ENCODE measurements at regions not wholly inside any gene's neighbourhood (a gene's known extent, or its start where the extent isn't known, plus 50 kb on each side); places are given as distances from the start of the nearest gene placed in this dataset.

GRCh38 chr5:93886917-93887361 is 145.5 kb upstream of the POU5F2 start:
- peak; percentile 68 for DNase-seq (ENCODE audit: low read depth)

GRCh38 chr5:93886098-93886806 is 144.9 kb upstream of the POU5F2 start:
- DNase-seq (ENCODE audit: low read depth): peak; percentile 8

- DNase-seq (ENCODE audit: low read depth): no peak
Observed at GRCh38 chr5:93884254-93884653, 142.9 kb upstream of the POU5F2 start.

GRCh38 chr5:93883459-93883858 is 142.1 kb upstream of the POU5F2 start:
- DNase-seq (ENCODE audit: low read depth): peak; percentile 37

GRCh38 chr5:93875693-93876092 is 134.3 kb upstream of the POU5F2 start:
- DNase-seq (ENCODE audit: low read depth): no peak

GRCh38 chr5:93874491-93874890 is 133.1 kb upstream of the POU5F2 start:
- peak; percentile 22 for DNase-seq (ENCODE audit: low read depth)

- peak; percentile 70 for DNase-seq (ENCODE audit: low read depth)
Observed at GRCh38 chr5:93874080-93874479, 132.7 kb upstream of the POU5F2 start.

GRCh38 chr5:93873211-93873736 is 131.9 kb upstream of the POU5F2 start:
- no peak for DNase-seq (ENCODE audit: low read depth)

GRCh38 chr5:93870649-93871048 is 129.2 kb upstream of the POU5F2 start:
- no peak for DNase-seq (ENCODE audit: low read depth)

GRCh38 chr5:93868851-93869250 is 127.5 kb upstream of the POU5F2 start:
- no peak for DNase-seq (ENCODE audit: low read depth)

GRCh38 chr5:93850311-93850710 is 108.9 kb upstream of the POU5F2 start:
- DNase-seq (ENCODE audit: low read depth): no peak

- DNase-seq (ENCODE audit: low read depth): peak; percentile 44
Observed at GRCh38 chr5:93845376-93845775, 104.0 kb upstream of the POU5F2 start.

GRCh38 chr5:93831449-93831848 is 90.0 kb upstream of the POU5F2 start:
- DNase-seq (ENCODE audit: low read depth): peak; percentile 92

GRCh38 chr5:93830893-93831292 is 89.5 kb upstream of the POU5F2 start:
- no peak for DNase-seq (ENCODE audit: low read depth)

- DNase-seq (ENCODE audit: low read depth): no peak
Observed at GRCh38 chr5:93829346-93829745, 87.9 kb upstream of the POU5F2 start.

GRCh38 chr5:93821891-93822415 is 80.6 kb upstream of the POU5F2 start:
- no peak for DNase-seq (ENCODE audit: low read depth)

GRCh38 chr5:93819668-93820067 is 78.3 kb upstream of the POU5F2 start:
- no peak for DNase-seq (ENCODE audit: low read depth)

- DNase-seq (ENCODE audit: low read depth): no peak
Observed at GRCh38 chr5:93810780-93811179, 69.4 kb upstream of the POU5F2 start.

- no peak for DNase-seq (ENCODE audit: low read depth)
Observed at GRCh38 chr5:93809430-93809829, 68.0 kb upstream of the POU5F2 start.

- DNase-seq (ENCODE audit: low read depth): no peak
Observed at GRCh38 chr5:93807846-93808245, 66.4 kb upstream of the POU5F2 start.

GRCh38 chr5:93805616-93806379 is 64.4 kb upstream of the POU5F2 start:
- no peak for DNase-seq (ENCODE audit: low read depth)

GRCh38 chr5:93800988-93801811 is 59.8 kb upstream of the POU5F2 start:
- peak; percentile 70 for DNase-seq (ENCODE audit: low read depth)
